SK-N-MC (cell line): ENCODE measurements at regions not wholly inside any gene's neighbourhood (a gene's known extent, or its start where the extent isn't known, plus 50 kb on each side); places are given as distances from the start of the nearest gene placed in this dataset.

Experiments
- DNase-seq: peaks from one replicate; pipeline ENCODE4 v3.0.0-alpha.2; 2011; ENCODE audit warnings: low read depth, low spot score
- H3K27ac ChIP-seq: fragments of 200-600 bp; sonication (generic); 2 replicates; pipeline ENCODE4 v1.5.1; 2016; ENCODE audit warnings: mixed run types
- H3K36me3 ChIP-seq: fragments of 200-600 bp; sonication (generic); 2 replicates; pipeline ENCODE4 v1.6.1; 2017; ENCODE audit warnings: antibody characterized with exemption, low read length, mixed read lengths; ENCODE audit not compliant: insufficient read depth
- H3K4me3 ChIP-seq: fragments of 200-600 bp; sonication (generic); 2 replicates; pipeline ENCODE4 v1.5.1; 2016
- H3K9ac ChIP-seq: fragments of 200-600 bp; sonication (generic); 2 replicates; pipeline ENCODE4 v1.8.0; 2017; ENCODE audit warnings: mixed run types, mixed read lengths; ENCODE audit not compliant: insufficient read length
- H3K9me3 ChIP-seq: fragments of 200-600 bp; sonication (generic); 2 replicates; pipeline ENCODE4 v1.6.1; 2017; ENCODE audit warnings: low read depth, mild to moderate bottlenecking, antibody characterized with exemption, low read length, moderate library complexity, mixed read lengths
- EZH2 ChIP-seq: fragments of 200-600 bp; sonication (generic); IDR thresholded peaks from one replicate; pipeline ENCODE4 v1.6.1; 2017; ENCODE audit warnings: antibody characterized with exemption
- FOXP2 ChIP-seq: optimal IDR thresholded peaks from 2 replicates; pipeline ENCODE3; 2011; ENCODE audit warnings: mild to moderate bottlenecking, moderate library complexity; ENCODE audit not compliant: insufficient read depth; ENCODE audit errors: extremely low read length, control extremely low read depth
- POLR2AphosphoS5 ChIP-seq: IDR thresholded peaks from 2 replicates; pipeline ENCODE4 v1.6.1; 2012; ENCODE audit warnings: mild to moderate bottlenecking, low read depth, low read length, borderline replicate concordance

- no peak for TF ChIP-seq EZH2
- no peak for TF ChIP-seq POLR2AphosphoS5
- no peak for TF ChIP-seq FOXP2
- Histone ChIP-seq H3K36me3 (no peaks in the 10 kb centered on the region), H3K9me3 (no peaks in the 10 kb centered on the region), H3K9ac (no peak overlapping the region), H3K4me3 (no peak overlapping the region), H3K27ac (no peak overlapping the region)
- DNase-seq: no peak
Observed at GRCh38 chr1:208748387-208749165, 504.4 kb upstream of the PLXNA2 start.

- DNase-seq: no peak
- Histone ChIP-seq H3K9ac (no peak overlapping the region), H3K9me3 (no peaks in the 10 kb centered on the region), H3K27ac (no peak overlapping the region), H3K4me3 (no peak overlapping the region), H3K36me3 (no peaks in the 10 kb centered on the region)
- TF ChIP-seq POLR2AphosphoS5: no peak
- TF ChIP-seq EZH2: no peak
- TF ChIP-seq FOXP2: no peak
Observed at GRCh38 chr1:208756339-208756981, 512.3 kb upstream of the PLXNA2 start.

GRCh38 chr1:208757846-208758245, 513.7 kb upstream of the PLXNA2 start:
- Histone ChIP-seq H3K9me3 (no peaks in the 10 kb centered on the region), H3K27ac (no peak overlapping the region), H3K4me3 (no peak overlapping the region), H3K36me3 (no peaks in the 10 kb centered on the region), H3K9ac (no peak overlapping the region)
- TF ChIP-seq POLR2AphosphoS5: no peak
- TF ChIP-seq FOXP2: no peak
- no peak for TF ChIP-seq EZH2
- DNase-seq: no peak

GRCh38 chr1:208759255-208759654, 515.1 kb upstream of the PLXNA2 start:
- TF ChIP-seq EZH2 (no peak), POLR2AphosphoS5 (no peak)
- no peak overlapping the region for H3K4me3 ChIP-seq
- DNase-seq: no peak
- H3K36me3 ChIP-seq: no peaks in the 10 kb centered on the region
- H3K9me3 ChIP-seq: no peaks in the 10 kb centered on the region
- H3K9ac ChIP-seq: no peak overlapping the region
- no peak overlapping the region for H3K27ac ChIP-seq

GRCh38 chr1:208763971-208764370, 519.8 kb upstream of the PLXNA2 start:
- Histone ChIP-seq H3K36me3 (no peaks in the 10 kb centered on the region), H3K9ac (no peak overlapping the region), H3K27ac (no peak overlapping the region), H3K4me3 (no peak overlapping the region), H3K9me3 (no peaks in the 10 kb centered on the region)
- no peak for TF ChIP-seq FOXP2
- no peak for TF ChIP-seq EZH2
- no peak for TF ChIP-seq POLR2AphosphoS5
- DNase-seq: no peak

GRCh38 chr1:208766832-208767231, 522.6 kb upstream of the PLXNA2 start:
- DNase-seq: no peak
- Histone ChIP-seq H3K4me3 (no peak overlapping the region), H3K9ac (no peak overlapping the region), H3K36me3 (no peaks in the 10 kb centered on the region), H3K27ac (no peak overlapping the region), H3K9me3 (no peaks in the 10 kb centered on the region)
- no peak for TF ChIP-seq EZH2
- no peak for TF ChIP-seq FOXP2
- TF ChIP-seq POLR2AphosphoS5: no peak

- Histone ChIP-seq H3K4me3 (no peak overlapping the region), H3K9me3 (no peaks in the 10 kb centered on the region), H3K27ac (no peak overlapping the region), H3K36me3 (no peaks in the 10 kb centered on the region), H3K9ac (no peak overlapping the region)
- DNase-seq: no peak
- no peak for TF ChIP-seq EZH2
- no peak for TF ChIP-seq FOXP2
- no peak for TF ChIP-seq POLR2AphosphoS5
Observed at GRCh38 chr1:208767816-208768215, 523.6 kb upstream of the PLXNA2 start.

GRCh38 chr1:208772891-208773290, 528.7 kb upstream of the PLXNA2 start:
- no peak for TF ChIP-seq POLR2AphosphoS5
- TF ChIP-seq FOXP2: no peak
- TF ChIP-seq EZH2: no peak
- no peak overlapping the region for H3K4me3 ChIP-seq
- no peaks in the 10 kb centered on the region for H3K36me3 ChIP-seq
- no peak overlapping the region for H3K27ac ChIP-seq
- H3K9me3 ChIP-seq: no peaks in the 10 kb centered on the region
- H3K9ac ChIP-seq: no peak overlapping the region
- no peak for DNase-seq

- Histone ChIP-seq H3K27ac (no peak overlapping the region), H3K4me3 (no peak overlapping the region), H3K9me3 (no peaks in the 10 kb centered on the region), H3K9ac (no peak overlapping the region), H3K36me3 (no peaks in the 10 kb centered on the region)
- no peak for DNase-seq
- TF ChIP-seq FOXP2 (no peak), POLR2AphosphoS5 (no peak), EZH2 (no peak)
Observed at GRCh38 chr1:208775841-208776240, 531.7 kb upstream of the PLXNA2 start.
